ENCODE measurements at regions not wholly inside any gene's neighbourhood (a gene's known extent, or its start where the extent isn't known, plus 50 kb on each side); places are given as distances from the start of the nearest gene placed in this dataset.

GRCh38 chr9:129375845-129376244, 197.8 kb upstream of the IER5L start:
- TF ChIP-seq, protein P1, sequence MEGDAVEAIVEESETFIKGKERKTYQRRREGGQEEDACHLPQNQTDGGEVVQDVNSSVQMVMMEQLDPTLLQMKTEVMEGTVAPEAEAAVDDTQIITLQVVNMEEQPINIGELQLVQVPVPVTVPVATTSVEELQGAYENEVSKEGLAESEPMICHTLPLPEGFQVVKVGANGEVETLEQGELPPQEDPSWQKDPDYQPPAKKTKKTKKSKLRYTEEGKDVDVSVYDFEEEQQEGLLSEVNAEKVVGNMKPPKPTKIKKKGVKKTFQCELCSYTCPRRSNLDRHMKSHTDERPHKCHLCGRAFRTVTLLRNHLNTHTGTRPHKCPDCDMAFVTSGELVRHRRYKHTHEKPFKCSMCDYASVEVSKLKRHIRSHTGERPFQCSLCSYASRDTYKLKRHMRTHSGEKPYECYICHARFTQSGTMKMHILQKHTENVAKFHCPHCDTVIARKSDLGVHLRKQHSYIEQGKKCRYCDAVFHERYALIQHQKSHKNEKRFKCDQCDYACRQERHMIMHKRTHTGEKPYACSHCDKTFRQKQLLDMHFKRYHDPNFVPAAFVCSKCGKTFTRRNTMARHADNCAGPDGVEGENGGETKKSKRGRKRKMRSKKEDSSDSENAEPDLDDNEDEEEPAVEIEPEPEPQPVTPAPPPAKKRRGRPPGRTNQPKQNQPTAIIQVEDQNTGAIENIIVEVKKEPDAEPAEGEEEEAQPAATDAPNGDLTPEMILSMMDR (conservative IDR thresholded peaks at IDR 0.05; ENCODE audit: low read depth, low read length): no peak
- TF ChIP-seq EZH2 (IDR thresholded peaks at IDR 0.05; ENCODE audit: borderline replicate concordance, low read depth, low read length, poor library complexity, severe bottlenecking): no peak
